AG08396 (cell line): ENCODE measurements at regions not wholly inside any gene's neighbourhood (a gene's known extent, or its start where the extent isn't known, plus 50 kb on each side); places are given as distances from the start of the nearest gene placed in this dataset.

ENCODE experiments used
- DNase-seq: peaks from one replicate; pipeline ENCODE4 v3.0.0; 2012; ENCODE audit warnings: low spot score, mixed read lengths

GRCh38 chr9:18233311-18233710 lies 240.6 kb upstream of the ADAMTSL1 start:
- no peak for DNase-seq

GRCh38 chr9:18233776-18234445 lies 240.0 kb upstream of the ADAMTSL1 start:
- DNase-seq, result no peak

GRCh38 chr9:18235181-18235908 lies 238.6 kb upstream of the ADAMTSL1 start:
- no peak for DNase-seq

- DNase-seq, result no peak
Observed at GRCh38 chr9:18236336-18236735, 237.6 kb upstream of the ADAMTSL1 start.

GRCh38 chr9:18237776-18238175 lies 236.2 kb upstream of the ADAMTSL1 start:
- no peak for DNase-seq

GRCh38 chr9:18238254-18238653 lies 235.7 kb upstream of the ADAMTSL1 start:
- peak; percentile 27 for DNase-seq

GRCh38 chr9:18238752-18239447 lies 235.1 kb upstream of the ADAMTSL1 start:
- DNase-seq, result no peak

- no peak for DNase-seq
Observed at GRCh38 chr9:18240213-18240612, 233.7 kb upstream of the ADAMTSL1 start.

GRCh38 chr9:18245911-18246310 lies 228.0 kb upstream of the ADAMTSL1 start:
- DNase-seq, result peak; percentile 10

- DNase-seq, result no peak
Observed at GRCh38 chr9:18250053-18250452, 223.9 kb upstream of the ADAMTSL1 start.

- DNase-seq, result no peak
Observed at GRCh38 chr9:18253950-18254349, 220.0 kb upstream of the ADAMTSL1 start.

GRCh38 chr9:18255158-18255629 lies 218.8 kb upstream of the ADAMTSL1 start:
- peak; percentile 59 for DNase-seq

GRCh38 chr9:18255747-18256146 lies 218.2 kb upstream of the ADAMTSL1 start:
- no peak for DNase-seq

- peak; percentile 59 for DNase-seq
Observed at GRCh38 chr9:18256568-18256967, 217.4 kb upstream of the ADAMTSL1 start.

- DNase-seq, result no peak
Observed at GRCh38 chr9:18260521-18260920, 213.4 kb upstream of the ADAMTSL1 start.

GRCh38 chr9:18261181-18261580 lies 212.8 kb upstream of the ADAMTSL1 start:
- no peak for DNase-seq

GRCh38 chr9:18263377-18263776 lies 210.6 kb upstream of the ADAMTSL1 start:
- no peak for DNase-seq

- DNase-seq, result peak; percentile 44
Observed at GRCh38 chr9:18268381-18268780, 205.6 kb upstream of the ADAMTSL1 start.

GRCh38 chr9:18269561-18269960 lies 204.4 kb upstream of the ADAMTSL1 start:
- DNase-seq, result no peak

- DNase-seq, result no peak
Observed at GRCh38 chr9:18274693-18275092, 199.3 kb upstream of the ADAMTSL1 start.

- no peak for DNase-seq
Observed at GRCh38 chr9:18275313-18275990, 198.5 kb upstream of the ADAMTSL1 start.

GRCh38 chr9:18281291-18281690 lies 192.7 kb upstream of the ADAMTSL1 start:
- DNase-seq, result no peak
